HEK293T (cell line): ENCODE measurements at regions not wholly inside any gene's neighbourhood (a gene's known extent, or its start where the extent isn't known, plus 50 kb on each side); places are given as distances from the start of the nearest gene placed in this dataset.

Source experiments
- CTCF ChIA-PET: fragments of 350-600 bp; formaldehyde crosslinking; extraction: SDS; loops from one replicate; lab custom pipeline; 2021; ENCODE audit warnings: antibody characterized with exemption, inconsistent platforms; lab: Yijun Ruan, JAX
- POLR2A ChIA-PET: fragments of 350-600 bp; formaldehyde crosslinking; extraction: SDS; loops from one replicate; lab custom pipeline; 2020; ENCODE audit warnings: antibody characterized with exemption, inconsistent platforms; lab: Yijun Ruan, JAX
- DNase-seq: peaks from one replicate; pipeline ENCODE4 v3.0.0; 2012; ENCODE audit warnings: mixed read lengths; ENCODE audit errors: extremely low spot score
- ARNT ChIP-seq: fragments of 450-650 bp; IDR thresholded peaks from 2 replicates; pipeline ENCODE4 v1.6.1; 2017; ENCODE audit warnings: mild to moderate bottlenecking
- BHLHE40 ChIP-seq: fragments of 450-650 bp; IDR thresholded peaks from 2 replicates; pipeline ENCODE4 v1.6.1; 2016; ENCODE audit warnings: mild to moderate bottlenecking, moderate library complexity, borderline replicate concordance
- CTBP1 ChIP-seq: fragments of 450-650 bp; IDR thresholded peaks from 2 replicates; pipeline ENCODE4 v1.6.1; 2016; ENCODE audit warnings: borderline replicate concordance
- ELF4 ChIP-seq: fragments of 450-650 bp; IDR thresholded peaks from 2 replicates; pipeline ENCODE4 v1.6.1; 2017; ENCODE audit warnings: antibody characterized with exemption
- FOXA1 ChIP-seq: fragments of 450-650 bp; IDR thresholded peaks from 2 replicates; pipeline ENCODE4 v1.6.1; 2016; ENCODE audit warnings: mild to moderate bottlenecking
- FOXK2 ChIP-seq: fragments of 450-650 bp; IDR thresholded peaks from 2 replicates; pipeline ENCODE4 v1.6.1; 2016; ENCODE audit warnings: mild to moderate bottlenecking
- FOXM1 ChIP-seq: fragments of 450-650 bp; IDR thresholded peaks from 2 replicates; pipeline ENCODE4 v1.6.1; 2017; ENCODE audit warnings: mild to moderate bottlenecking, borderline replicate concordance
- HDGF ChIP-seq: fragments of 450-650 bp; IDR thresholded peaks from 2 replicates; pipeline ENCODE4 v1.6.1; 2017; ENCODE audit warnings: antibody characterized with exemption, borderline replicate concordance
- L3MBTL2 ChIP-seq: fragments of 450-650 bp; conservative IDR thresholded peaks from 2 replicates; pipeline ENCODE4 v1.6.1; 2016; ENCODE audit warnings: mild to moderate bottlenecking
- LEF1 ChIP-seq: fragments of 450-650 bp; IDR thresholded peaks from 2 replicates; pipeline ENCODE4 v1.6.1; 2017; ENCODE audit warnings: mild to moderate bottlenecking, borderline replicate concordance
- NFRKB ChIP-seq: fragments of 450-650 bp; IDR thresholded peaks from 2 replicates; pipeline ENCODE4 v1.6.1; 2016; ENCODE audit warnings: mild to moderate bottlenecking, moderate library complexity
- SP1 ChIP-seq: fragments of 450-650 bp; IDR thresholded peaks from 2 replicates; pipeline ENCODE4 v1.6.1; 2017
- SUZ12 ChIP-seq: fragments of 450-650 bp; IDR thresholded peaks from 2 replicates; pipeline ENCODE4 v1.6.1; 2016; ENCODE audit warnings: mild to moderate bottlenecking
- TARDBP ChIP-seq: fragments of 450-650 bp; IDR thresholded peaks from 2 replicates; pipeline ENCODE4 v1.6.1; 2016
- ZNF384 ChIP-seq: fragments of 450-650 bp; IDR thresholded peaks from 2 replicates; pipeline ENCODE4 v1.6.1; 2016
- TF ChIP-seq, protein P1 (sequence below): fragments of 450-650 bp; IDR thresholded peaks from 2 replicates; pipeline ENCODE4 v1.6.1; 2016

DNA sequence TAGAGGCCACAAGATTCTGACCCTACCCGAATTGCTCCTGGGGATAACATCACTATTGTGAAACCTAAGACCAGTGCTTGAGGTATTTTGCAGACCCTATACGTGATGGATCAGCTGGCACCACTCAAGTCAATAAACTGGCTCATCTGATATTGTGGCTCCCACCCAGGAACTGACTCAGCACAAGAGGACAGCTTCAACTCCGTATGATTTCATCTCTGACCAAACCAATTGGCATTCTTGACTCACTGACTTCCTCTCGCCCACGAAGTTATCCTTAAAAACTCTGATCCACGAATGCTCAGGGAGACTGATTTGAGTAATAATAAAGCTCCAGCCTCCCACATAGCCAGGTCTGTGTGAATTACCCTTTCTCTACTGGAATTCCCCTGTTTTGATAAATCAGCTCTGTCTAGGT, 1036.1 kb upstream of the TMEM132C start:
- TF ChIP-seq ZNF384 (no peak), SP1 (no peak), TARDBP (no peak)
- TF ChIP-seq, protein P1, sequence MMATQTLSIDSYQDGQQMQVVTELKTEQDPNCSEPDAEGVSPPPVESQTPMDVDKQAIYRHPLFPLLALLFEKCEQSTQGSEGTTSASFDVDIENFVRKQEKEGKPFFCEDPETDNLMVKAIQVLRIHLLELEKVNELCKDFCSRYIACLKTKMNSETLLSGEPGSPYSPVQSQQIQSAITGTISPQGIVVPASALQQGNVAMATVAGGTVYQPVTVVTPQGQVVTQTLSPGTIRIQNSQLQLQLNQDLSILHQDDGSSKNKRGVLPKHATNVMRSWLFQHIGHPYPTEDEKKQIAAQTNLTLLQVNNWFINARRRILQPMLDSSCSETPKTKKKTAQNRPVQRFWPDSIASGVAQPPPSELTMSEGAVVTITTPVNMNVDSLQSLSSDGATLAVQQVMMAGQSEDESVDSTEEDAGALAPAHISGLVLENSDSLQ = no peak
- no peak for DNase-seq
- CTCF ChIA-PET = no interaction called here
- POLR2A ChIA-PET = no interaction called here

DNA sequence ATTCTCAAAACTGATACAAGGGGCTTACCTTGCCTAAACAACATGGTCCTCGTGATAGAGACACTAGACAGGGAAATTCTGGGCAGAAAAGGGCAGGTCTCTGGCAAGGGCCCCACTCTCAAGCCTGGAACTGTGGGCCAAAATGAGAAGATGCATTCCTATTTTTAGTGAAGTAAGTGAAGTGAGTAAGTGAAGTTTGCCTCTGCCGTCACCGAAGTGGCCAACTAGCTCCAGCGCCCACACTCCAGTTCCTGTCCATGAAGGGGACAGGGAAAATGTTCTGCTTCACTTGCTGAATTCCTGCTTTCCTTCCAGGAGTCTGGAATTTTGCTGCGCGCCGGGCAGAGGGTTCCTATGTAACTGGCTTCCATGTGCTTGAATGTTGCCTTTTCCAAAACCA, 1035.6 kb upstream of the TMEM132C start:
- TF ChIP-seq L3MBTL2 (no peak), FOXM1 (no peak), ZNF384 (no peak), SP1 (no peak), NFRKB (no peak), BHLHE40 (no peak), ELF4 (no peak), SUZ12 (no peak), FOXA1 (no peak), HDGF (no peak), ARNT (no peak), TARDBP (no peak), LEF1 (no peak), FOXK2 (no peak)
- TF ChIP-seq, protein P1 = no peak
- ChIA-PET POLR2A (no interaction called here), CTCF (no interaction called here)
- no peak for DNase-seq

DNA sequence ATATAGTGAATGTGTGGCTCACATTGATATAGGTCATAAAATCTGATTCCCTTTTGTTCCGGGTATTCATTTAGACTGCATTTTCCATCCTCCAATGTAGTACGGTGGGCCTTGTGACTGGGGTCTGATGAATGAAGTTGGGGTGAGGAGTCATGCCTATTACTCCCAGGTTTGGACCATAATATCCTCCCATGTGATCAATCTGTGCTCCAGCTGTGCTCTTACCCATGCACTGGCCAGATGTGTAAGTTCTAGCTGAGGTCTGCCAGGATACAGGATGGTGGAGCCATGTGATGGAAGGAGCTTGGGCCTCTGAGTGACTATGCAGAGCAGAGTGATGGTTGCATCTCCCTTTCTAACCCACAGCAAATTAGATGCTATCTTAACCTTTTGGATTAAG, 1034.0 kb upstream of the TMEM132C start:
- CTCF ChIA-PET = no interaction called here
- TF ChIP-seq ZNF384 (no peak), NFRKB (no peak), TARDBP (no peak), FOXK2 (no peak), CTBP1 (no peak), SP1 (no peak), SUZ12 (no peak), FOXM1 (no peak), BHLHE40 (no peak), HDGF (no peak), L3MBTL2 (no peak), LEF1 (no peak), ELF4 (no peak), ARNT (no peak), FOXA1 (no peak)
- TF ChIP-seq, protein P1 = no peak
- DNase-seq = no peak
- POLR2A ChIA-PET = no interaction called here

DNA sequence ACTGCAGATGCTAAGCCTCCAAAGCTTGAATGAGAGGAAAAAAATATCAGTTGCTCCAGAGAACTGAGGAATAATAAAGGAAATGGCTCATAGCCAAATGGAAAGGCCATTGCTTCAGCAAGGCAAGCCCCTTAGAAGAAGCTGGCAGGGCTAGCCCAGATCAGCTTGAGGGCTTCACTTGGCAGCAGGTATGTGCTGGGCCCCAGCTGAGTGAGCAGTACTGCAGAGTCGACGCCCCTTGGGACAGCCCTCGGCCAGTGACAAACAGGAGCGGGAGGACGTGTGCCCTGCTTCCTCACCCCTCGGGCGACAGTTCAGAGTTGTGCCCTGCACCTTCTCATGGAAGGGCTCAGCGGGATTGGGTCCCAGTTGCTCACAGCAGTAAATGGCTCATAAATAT, 1031.2 kb upstream of the TMEM132C start:
- ChIA-PET POLR2A (no interaction called here), CTCF (no interaction called here)
- no peak for DNase-seq
- TF ChIP-seq L3MBTL2 = no peak

DNA sequence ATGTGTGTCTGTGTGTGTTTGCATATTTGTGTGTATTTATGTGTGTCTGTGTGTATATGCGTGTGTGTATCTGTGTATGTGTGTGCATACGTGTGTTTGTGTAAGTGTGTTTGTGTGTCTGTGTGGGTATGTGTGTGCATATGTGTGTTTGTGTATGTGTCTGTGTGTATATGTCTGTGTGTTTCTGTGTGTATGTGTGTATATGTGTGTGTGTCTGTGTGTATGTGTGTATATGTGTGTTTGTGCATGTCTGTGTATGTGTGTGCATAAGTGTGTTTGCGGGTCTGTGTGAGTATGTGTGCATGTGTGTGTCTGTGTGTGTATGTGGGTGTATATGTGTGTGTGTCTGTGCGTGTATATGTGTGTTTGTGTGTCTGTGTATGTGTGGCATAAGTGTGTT, 1030.5 kb upstream of the TMEM132C start:
- TF ChIP-seq ELF4 = no peak
- TF ChIP-seq L3MBTL2 = no peak
- TF ChIP-seq TARDBP = no peak
- TF ChIP-seq FOXM1 = no peak
- TF ChIP-seq NFRKB = no peak
- TF ChIP-seq ZNF384 = no peak
- no peak for TF ChIP-seq BHLHE40
- no peak for TF ChIP-seq HDGF
- no peak for TF ChIP-seq SP1
- no peak for TF ChIP-seq CTBP1
- no peak for TF ChIP-seq ARNT
- no peak for TF ChIP-seq FOXA1
- no peak for TF ChIP-seq FOXK2
- no peak for TF ChIP-seq SUZ12
- CTCF ChIA-PET = no interaction called here
- POLR2A ChIA-PET = no interaction called here
- no peak for DNase-seq

DNA sequence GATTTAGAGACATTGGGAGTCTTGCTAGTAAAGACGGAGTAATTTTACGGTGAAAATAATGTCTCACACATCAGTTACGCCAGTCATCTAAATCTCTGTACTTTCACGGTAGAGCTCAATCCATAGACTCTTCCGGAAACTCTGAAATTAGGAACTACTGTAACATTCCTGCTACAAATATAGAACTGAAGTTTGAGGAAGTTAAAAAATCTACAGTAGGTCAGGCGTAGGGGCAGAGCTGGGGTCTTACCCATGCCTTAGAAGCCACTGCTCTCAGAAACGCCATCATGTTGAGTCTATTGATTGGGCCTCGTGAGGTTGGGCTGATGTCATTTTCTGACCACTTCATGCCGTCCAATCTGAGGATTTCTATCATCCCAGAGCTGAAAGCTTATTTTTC, 1029.8 kb upstream of the TMEM132C start:
- DNase-seq = no peak
- no peak for TF ChIP-seq FOXK2
- TF ChIP-seq NFRKB = no peak
- no peak for TF ChIP-seq CTBP1
- no peak for TF ChIP-seq LEF1
- no peak for TF ChIP-seq HDGF
- TF ChIP-seq TARDBP = no peak
- TF ChIP-seq, protein P1 = no peak
- TF ChIP-seq ELF4 = no peak
- no peak for TF ChIP-seq L3MBTL2
- TF ChIP-seq FOXM1 = no peak
- TF ChIP-seq ARNT = no peak
- no peak for TF ChIP-seq FOXA1
- TF ChIP-seq SUZ12 = no peak
- CTCF ChIA-PET = no interaction called here
- POLR2A ChIA-PET = no interaction called here
